A549 (cell line): ENCODE measurements at regions not wholly inside any gene's neighbourhood (a gene's known extent, or its start where the extent isn't known, plus 50 kb on each side); places are given as distances from the start of the nearest gene placed in this dataset.

ENCODE experiments used
- CTCF ChIP-seq: fragments of >200 bp; sonication (Bioruptor Twin); formaldehyde crosslinking; IDR thresholded peaks from 3 replicates; pipeline ENCODE4 v1.5.1; 2016
- FOSL2 ChIP-seq, 2 experiments: fragments of 450-650 bp in 1 of 2; fragments of >200 bp in 1 of 2; sonication (Bioruptor Twin) in 1 of 2; formaldehyde crosslinking; IDR thresholded peaks; 2 replicates each; pipeline versions ENCODE4 v1.5.0 to v1.6.1; 2016 to 2020; ENCODE audit warnings: mild to moderate bottlenecking in 1 of 2, moderate library complexity in 1 of 2
- HMGXB4 ChIP-seq: fragments of 250-450 bp; sonication (Bioruptor Pico); IDR thresholded peaks from 2 replicates; pipeline ENCODE4 v1.5.0; 2021; ENCODE audit warnings: mild to moderate bottlenecking, moderate library complexity, borderline replicate concordance
- JUN ChIP-seq, 2 experiments: fragments of >200 bp; sonication (Bioruptor Twin); formaldehyde crosslinking; IDR thresholded peaks; 2 replicates in 1 of 2; 3 replicates in 1 of 2; pipeline ENCODE4 v1.6.1; 2016 to 2017
- JUNB ChIP-seq: fragments of >200 bp; sonication (Bioruptor Twin); formaldehyde crosslinking; IDR thresholded peaks from 2 replicates; pipeline ENCODE4 v1.6.1; 2016
- RCOR1 ChIP-seq: fragments of 150-350 bp; IDR thresholded peaks from 2 replicates; pipeline ENCODE4 v1.6.1; 2014; ENCODE audit warnings: antibody characterized with exemption, low read length, low read depth
- SMC3 ChIP-seq: fragments of >200 bp; sonication (Bioruptor Twin); formaldehyde crosslinking; IDR thresholded peaks from 3 replicates; pipeline ENCODE4 v1.6.1; 2018; ENCODE audit warnings: inconsistent platforms
- SREBF2 ChIP-seq: fragments of 450-650 bp; IDR thresholded peaks from 2 replicates; pipeline ENCODE4 v1.6.1; 2014; ENCODE audit warnings: mild to moderate bottlenecking, moderate library complexity
- ZC3H11A ChIP-seq: fragments of 450-650 bp; IDR thresholded peaks from 2 replicates; pipeline ENCODE4 v1.6.1; 2014; ENCODE audit warnings: antibody characterized with exemption, mild to moderate bottlenecking
- TF ChIP-seq, protein P1 (sequence below): fragments of 200-600 bp; sonication (generic); IDR thresholded peaks from 2 replicates; pipeline ENCODE4 v1.6.1; 2016; ENCODE audit warnings: antibody characterized with exemption, mild to moderate bottlenecking, moderate library complexity

DNA sequence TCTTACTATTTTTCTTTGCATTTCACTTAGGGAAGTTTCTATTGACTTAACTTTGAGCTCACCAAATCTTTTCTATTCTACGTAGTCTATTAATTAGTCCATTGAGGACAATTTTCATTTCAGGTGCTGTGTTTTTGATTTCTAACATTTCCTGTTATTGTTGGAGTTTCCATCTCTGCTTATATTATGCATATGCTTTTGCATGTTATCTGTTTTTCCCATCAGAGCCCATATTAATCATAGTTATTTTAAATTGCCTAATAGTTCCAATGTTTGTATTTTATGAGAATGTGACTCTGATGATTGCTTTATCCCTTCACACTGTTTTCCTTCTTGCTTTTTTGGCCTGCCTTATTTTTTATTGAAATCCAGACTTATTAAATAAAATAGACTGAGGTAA is 414.5 kb upstream of the OPRM1 start:
- TF ChIP-seq JUNB: no peak
- TF ChIP-seq ZC3H11A: no peak
- no peak for TF ChIP-seq CTCF
- TF ChIP-seq JUN (IDR thresholded peaks at IDR 0.05): no peak
- no peak for TF ChIP-seq SREBF2
- TF ChIP-seq FOSL2 (IDR thresholded peaks at IDR 0.05): no peak
- no peak for TF ChIP-seq FOSL2 (CRISPR knock-in tag; IDR thresholded peaks at IDR 0.05)
- TF ChIP-seq RCOR1: no peak
- TF ChIP-seq, protein P1, sequence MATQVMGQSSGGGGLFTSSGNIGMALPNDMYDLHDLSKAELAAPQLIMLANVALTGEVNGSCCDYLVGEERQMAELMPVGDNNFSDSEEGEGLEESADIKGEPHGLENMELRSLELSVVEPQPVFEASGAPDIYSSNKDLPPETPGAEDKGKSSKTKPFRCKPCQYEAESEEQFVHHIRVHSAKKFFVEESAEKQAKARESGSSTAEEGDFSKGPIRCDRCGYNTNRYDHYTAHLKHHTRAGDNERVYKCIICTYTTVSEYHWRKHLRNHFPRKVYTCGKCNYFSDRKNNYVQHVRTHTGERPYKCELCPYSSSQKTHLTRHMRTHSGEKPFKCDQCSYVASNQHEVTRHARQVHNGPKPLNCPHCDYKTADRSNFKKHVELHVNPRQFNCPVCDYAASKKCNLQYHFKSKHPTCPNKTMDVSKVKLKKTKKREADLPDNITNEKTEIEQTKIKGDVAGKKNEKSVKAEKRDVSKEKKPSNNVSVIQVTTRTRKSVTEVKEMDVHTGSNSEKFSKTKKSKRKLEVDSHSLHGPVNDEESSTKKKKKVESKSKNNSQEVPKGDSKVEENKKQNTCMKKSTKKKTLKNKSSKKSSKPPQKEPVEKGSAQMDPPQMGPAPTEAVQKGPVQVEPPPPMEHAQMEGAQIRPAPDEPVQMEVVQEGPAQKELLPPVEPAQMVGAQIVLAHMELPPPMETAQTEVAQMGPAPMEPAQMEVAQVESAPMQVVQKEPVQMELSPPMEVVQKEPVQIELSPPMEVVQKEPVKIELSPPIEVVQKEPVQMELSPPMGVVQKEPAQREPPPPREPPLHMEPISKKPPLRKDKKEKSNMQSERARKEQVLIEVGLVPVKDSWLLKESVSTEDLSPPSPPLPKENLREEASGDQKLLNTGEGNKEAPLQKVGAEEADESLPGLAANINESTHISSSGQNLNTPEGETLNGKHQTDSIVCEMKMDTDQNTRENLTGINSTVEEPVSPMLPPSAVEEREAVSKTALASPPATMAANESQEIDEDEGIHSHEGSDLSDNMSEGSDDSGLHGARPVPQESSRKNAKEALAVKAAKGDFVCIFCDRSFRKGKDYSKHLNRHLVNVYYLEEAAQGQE: no peak
- TF ChIP-seq HMGXB4 (CRISPR knock-in tag): no peak
- no peak for TF ChIP-seq SMC3
